AG08396 (cell line): ENCODE measurements at regions not wholly inside any gene's neighbourhood (a gene's known extent, or its start where the extent isn't known, plus 50 kb on each side); places are given as distances from the start of the nearest gene placed in this dataset.
"Not testable (repeated sequence)": the region's sequence is repeated elsewhere in the genome, so short reads cannot be mapped to it uniquely, and the experiment has no call there.

ENCODE experiments used
- DNase-seq: peaks from one replicate; pipeline ENCODE4 v3.0.0; 2012; ENCODE audit warnings: low spot score, mixed read lengths

DNA sequence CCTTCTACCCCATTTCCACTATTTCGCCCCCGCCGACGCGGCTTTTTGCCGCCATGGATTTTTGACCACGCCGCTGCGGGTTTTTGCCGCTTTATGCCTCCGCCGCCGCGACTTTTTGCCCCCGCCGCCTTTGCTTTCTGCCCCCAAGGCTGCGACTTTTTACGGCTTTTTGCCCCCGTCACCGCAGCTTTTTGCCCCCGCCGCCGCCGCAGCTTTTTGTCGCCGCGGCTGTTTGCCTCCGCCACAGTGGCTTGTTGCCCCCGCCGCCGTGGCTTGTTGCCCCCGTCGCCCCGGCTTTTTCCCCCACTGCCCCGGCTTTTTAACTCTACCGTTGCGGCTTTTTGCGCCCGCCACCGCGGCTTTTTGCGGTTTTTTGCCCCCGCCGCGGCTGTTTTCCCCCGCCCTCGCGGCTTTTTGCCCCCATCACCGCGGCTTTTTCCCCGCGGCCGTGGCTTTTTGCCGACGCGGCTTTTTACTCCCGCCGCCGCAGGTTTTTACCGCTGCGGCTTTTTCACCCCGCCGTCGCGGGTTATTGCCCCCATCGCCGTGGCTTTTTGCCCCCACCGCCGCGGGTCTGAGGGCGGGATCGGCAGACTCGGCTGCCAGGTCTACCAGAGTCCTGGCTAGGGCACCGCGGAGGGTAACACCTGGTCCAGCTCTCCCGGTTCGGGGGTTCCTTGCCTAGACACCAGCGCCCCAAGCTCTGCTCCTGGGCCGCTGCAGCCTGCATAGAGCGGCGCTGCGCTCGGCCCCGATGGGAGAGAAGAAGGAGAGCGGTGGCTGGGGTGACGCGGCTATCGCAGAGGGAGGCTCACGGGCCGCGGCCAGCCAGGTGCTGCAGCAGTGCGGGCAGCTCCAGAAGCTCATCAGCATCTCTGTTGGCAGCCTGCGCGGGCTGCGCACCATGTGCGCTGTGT lies 562.7 kb upstream of the WSB1 start:
- no peak for DNase-seq

DNA sequence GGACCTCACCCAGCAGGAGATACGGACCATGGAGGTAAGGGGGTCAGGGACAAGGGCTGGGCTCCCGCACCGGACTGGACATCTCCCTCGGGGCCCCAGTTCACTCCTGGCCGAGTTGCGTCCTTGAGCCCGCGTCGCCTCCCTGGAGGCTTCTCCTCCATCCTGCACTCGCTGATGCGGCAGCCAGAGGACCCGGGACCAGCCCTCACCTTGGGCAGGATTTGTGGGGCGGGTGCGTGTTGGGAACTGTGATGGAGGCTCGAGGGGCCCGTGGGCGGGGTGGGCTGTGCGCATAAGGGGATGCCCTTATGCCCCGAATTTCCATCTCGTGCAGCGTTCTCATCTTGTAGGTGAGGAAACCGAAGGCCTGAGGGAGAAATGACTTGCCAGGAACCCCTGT lies 562.0 kb upstream of the WSB1 start:
- DNase-seq, result not testable (repeated sequence)

DNA sequence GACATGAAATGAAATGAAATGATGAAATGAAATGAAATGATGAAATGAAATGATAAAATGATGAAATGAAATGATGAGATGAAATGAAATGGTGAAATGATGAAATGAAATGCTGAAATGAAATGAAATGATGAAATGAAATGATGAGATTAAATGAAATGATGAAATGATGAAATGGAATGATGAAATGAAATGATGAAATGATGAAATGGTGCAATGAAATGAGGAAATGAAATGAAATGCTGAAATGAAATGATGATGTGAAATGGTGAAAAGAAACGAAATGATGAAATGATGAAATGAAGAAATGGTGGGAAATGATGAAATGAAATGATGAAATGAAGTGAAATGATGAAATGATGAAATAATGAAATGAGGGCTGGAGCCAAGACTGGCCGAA lies 559.1 kb upstream of the WSB1 start:
- not testable (repeated sequence) for DNase-seq

DNA sequence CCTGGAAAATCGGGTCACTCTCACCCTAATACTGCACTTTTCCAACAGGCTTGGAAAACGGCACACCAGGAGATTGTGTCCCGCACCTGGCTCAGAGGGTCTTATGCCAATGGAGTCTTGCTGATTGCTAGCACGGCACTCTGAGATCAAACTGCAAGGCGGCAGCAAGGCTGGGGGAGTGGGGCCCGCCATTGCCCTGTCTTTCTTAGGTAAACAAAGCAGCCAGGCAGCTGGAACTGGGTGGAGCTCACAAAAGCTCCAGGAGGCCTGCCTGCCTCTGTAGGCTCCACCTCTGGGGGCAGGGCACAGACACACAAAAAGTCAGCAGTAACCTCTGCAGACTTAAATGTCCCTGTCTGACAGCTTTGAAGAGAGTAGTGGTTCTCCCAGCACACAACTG lies 557.9 kb upstream of the WSB1 start:
- DNase-seq, result not testable (repeated sequence)

DNA sequence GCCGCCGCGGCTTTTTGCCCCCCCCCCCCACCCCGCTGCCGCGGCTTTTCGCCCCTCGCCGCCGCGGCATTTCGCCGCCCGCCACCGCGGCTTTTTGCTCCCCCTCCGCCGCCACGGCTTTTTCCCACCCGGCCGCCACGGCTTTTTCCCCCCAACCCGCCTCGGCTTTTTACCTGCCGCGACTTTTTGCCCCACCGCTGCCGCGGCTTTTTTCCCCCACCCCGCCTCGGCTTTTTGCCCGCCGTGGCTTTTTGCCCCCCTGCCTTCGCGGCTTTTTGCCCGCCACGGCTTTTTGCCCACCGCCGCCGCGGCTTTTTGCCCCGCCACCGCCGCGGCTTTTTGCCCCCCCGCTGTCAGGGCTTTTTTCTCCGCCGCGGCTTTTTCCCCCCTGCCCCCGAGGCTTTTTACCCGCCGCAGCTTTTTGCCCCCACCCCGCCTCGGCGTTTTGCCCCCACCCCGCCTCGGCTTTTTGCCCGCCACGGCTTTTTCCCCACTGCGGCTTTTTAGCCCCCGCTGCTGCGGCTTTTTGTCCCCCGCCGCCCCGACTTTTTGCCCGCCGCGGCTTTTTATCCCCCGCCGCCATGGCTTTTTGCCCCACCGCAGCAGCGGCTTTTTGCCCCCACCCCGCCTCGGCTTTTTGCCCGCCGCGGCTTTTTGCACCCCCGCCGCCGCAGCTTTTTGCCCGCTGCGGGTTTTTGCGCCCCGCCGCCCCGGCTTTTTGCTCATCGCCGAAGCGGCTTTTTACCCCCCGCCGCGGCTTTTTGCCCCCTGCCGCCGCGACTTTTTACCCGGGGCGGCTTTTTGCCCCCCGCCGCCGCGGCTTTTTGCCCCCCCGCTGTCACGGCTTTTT lies 527.8 kb upstream of the WSB1 start:
- DNase-seq, result peak; percentile 0

DNA sequence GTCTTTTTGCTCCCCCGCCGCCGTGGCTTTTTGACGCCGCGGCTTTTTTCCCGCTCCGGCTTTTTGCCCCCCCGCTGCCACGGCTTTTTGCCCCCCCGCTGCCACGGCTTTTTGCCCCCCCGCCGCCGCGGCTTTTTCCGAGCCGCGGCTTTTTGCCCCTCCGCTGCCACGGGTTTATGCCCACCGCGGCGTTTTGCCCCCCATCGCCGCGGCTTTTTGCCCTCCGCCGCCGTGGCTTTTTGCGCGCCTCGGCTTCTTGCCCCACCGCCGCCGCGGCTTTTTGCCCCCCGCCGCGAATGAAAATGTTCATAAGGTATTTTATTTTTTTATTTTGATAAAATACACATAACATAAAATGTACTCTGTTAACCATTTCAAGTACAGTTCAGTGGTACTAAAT lies 527.2 kb upstream of the WSB1 start:
- DNase-seq, result no peak

DNA sequence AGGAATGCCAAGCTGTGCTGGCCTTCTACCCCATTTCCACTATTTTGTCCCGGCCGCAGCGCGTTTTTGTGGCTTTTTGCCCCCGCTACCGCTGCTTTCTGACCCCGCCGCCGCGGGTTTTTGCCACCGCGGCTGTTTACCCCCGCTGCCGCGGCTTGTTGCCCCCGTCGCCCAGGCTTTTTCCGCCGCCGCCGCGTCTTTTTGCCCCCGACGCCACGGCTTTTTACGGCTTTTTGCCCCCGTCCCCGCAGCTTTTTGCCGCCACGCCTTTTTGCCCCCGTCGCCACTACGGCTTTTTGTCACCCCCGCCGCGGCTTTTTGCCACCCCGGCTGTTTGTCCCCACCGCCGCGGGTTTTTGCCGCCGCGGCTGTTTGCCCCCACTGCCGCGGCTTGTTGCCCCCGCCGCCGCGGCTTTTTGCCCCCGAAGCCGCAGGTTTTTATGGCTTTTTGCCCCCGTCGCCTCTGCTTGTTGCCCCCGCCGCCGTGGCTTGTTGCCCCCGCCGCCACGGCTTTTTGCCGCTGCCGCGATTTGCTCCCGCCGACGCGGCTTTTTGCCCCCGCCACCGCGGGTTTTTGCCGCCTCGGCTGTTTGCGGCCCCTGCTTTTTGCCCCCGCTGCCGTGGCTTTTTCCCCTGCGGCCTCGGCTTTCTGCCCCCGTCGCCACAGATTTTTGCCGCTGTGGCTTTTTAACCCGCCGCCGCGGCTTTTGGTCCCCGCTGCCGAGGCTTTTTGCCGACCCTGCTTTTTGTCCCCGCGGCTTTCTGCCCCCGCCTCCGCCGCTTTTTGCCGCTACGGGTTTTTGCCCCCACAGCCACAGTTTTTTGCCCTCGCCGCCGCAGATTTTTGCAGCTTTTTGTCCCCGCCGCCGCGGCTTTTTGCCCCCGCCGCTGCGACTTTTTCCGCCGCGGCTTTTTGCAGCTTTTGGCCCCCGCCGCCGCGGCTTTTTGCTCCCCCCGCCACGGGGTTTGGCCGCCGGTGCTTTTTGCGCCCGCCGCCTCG lies 520.4 kb upstream of the WSB1 start:
- no peak for DNase-seq

DNA sequence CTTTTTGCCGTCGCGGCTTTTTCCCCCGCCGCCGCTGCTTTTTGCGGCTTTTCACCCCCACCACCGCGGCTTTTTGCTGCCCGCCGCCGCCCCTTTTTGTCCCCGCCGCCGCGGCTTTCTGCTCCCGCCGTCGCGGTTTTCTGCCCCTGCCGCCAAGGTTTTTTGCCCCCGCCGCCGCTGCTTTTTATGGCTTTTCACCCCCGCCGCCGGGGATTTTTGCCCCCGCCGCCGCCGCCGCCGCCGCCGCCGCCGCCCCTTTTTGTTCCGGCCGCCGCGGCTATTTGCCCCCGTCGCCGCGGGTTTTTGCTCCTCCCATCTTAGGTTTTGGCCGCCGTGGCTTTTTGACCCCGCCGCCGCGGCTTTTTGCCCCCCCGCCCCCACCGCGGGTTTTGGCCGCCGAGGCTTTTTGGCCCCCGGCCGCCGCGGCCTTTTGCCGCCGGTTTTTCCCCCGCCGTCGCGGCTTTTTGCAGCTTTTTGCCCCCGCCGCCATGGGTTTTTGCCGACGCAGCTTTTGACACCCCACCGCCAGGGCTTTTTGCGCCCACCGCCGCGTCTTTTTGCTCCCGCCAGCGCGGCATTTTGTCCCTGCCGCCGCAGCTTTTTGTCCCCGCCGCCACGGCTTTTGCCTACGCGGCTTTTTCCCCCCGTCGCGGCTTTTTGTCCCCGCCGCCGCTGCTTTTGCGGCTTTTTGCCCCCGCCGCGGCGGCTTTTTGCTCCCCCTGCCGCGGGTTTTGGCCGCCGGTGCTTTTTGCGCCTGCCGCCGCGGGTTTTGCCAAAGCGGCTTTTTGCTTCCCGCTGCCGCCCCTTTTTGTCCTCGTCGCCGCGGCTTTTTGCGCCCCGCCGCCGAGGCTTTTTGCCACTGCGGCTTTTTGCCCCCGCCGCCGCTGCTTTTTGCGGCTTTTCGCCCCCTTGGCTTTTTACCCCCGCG lies 519.4 kb upstream of the WSB1 start:
- peak; percentile 0 for DNase-seq

DNA sequence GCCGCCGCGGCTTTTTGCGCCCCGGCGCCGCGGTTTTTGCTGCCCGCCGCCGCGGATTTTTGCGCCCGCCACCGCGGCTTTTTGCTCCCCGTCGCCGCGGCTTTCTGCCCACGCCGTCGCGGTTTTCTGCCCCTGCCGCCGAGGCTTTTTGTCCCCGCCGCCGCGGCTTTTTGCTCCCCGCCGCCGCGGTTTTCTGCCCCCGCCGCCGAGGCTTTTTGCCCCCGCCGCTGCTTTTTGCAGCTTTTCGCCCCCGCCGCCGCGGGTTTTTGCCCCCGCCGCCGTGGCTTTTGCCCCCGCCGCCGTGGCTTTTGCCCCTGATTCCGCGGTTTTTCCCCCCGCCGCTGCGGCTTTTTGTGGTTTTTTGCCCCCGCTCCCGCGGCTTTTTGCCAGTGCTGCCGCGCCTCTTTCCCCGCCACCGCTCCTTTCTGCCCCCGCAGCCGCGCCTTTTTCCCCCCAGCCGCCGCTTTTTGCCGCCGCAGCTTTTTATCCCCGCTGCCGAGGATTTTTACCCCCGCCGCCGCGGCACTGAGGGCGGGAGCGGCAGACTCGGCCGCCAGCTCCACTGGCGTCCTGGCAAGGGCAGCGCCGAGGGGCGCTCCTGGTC lies 518.6 kb upstream of the WSB1 start:
- DNase-seq, result peak; percentile 0

DNA sequence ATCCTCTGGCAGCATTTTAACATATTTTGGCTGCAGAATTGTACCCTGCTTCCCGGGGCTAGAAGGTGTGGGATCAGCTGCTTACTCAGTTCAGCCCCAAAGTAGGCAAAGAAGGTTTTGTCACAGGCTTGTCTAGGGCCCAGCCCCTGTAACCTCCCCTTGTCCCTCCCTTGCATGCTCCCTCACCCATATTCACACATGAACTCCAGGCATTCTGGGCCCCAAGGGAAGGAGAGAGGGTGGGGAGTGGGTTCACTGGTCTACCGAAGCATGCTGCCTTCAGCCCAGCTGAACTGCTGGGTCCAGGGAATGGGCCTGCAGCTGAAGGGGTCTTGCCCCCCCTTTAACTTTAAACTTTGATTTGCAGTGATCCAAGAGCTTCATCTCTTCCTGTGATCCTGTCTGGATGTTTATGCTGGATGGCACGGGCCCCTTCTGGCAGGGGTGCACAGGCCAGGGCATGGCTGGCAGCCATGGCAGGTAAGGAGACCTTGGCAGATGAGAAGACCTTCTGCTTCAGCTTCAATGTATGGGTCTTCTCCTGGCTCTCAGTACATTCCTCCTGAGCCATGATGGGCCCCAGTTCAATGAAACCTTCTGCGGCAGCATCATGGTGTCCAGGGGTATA lies 513.6 kb upstream of the WSB1 start:
- not testable (repeated sequence) for DNase-seq

DNA sequence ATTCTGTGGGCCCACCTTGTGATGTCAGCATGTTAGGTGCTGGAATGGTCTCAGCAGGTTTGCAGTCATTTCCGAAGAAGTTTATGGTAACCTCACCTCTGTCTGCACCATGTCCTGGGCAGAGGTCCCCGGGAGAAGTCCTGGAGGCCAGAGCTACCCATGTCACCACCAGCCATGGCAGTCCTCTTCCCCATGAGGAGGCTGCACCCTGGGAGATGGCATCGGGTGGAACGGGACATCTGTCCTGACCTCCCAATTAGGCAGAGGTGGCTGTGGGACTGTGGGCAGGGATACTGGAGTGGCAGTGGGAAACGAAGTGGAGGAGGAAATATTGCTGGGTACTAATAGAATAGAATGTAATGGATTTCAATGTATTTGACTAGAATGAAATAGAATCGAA lies 511.8 kb upstream of the WSB1 start:
- peak; percentile 0 for DNase-seq

DNA sequence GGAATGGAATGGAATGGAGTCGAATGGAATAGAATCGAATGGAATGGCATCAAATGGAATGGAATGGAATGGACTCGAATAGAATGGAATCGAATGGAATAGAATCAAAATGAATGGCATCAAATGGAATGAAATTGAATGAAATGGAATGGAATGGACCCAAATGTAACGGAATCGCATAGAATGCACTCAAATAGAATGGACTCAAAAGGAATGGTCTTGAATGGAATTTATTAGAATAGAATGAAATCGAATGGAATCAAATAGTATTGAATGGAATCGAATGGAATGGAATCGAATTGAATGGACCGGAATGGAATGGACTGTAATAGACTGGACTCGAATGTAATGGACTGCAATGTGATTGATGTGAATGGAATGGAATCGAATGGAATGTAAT lies 501.4 kb upstream of the WSB1 start:
- no peak for DNase-seq

DNA sequence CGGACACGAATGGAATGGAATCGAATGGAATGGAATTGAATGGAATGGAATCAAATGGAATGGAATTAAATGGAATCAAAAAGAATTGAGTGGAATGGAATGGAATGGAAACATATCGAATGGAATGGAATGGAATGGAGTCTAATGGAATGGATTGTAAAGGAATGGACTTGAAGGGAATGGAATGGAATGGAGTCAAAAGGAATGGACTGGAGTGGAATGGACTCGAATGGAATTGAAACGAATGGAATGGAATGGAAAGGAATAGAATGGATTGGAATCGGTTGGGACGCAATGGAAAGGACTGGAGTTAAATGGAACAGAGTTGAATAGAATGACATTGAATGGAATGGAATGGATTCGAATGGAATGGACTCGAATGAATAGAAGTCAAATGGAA lies 486.9 kb upstream of the WSB1 start:
- DNase-seq, result no peak

DNA sequence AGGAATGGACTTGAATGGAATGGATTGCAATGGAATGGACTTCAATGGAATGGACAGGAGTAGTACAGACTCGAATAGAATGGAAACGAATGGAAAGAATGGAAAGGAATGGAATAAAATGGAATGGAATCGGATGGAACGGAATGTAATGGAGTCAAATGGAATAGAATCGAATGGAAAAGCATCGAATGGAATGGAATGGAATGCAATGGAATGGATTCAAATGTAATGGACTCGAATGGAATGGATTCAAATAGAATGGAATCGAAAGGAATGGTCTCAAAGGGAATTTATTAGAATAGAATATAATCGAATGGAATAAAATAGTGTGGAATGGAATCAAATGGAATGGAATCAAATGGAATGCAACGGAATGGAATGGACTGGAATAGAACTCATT lies 484.9 kb upstream of the WSB1 start:
- no peak for DNase-seq

DNA sequence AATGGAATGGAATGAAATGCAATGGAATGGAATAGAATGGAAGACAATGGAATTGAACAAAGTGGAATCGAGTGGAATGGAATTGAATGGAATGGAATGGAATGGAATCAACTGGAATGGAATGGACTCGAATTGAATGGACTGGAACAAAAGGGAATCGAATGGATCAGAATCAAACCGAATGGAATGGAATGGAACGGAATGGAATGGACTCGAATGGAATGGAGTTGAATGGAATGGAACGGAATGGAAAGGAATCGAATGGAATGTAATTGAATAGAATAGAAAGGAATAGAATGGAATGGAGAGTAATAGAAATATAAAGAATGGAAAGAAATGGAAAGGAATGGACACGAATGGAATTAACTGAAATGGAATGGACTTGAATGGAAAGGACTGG lies 475.2 kb upstream of the WSB1 start:
- no peak for DNase-seq
